Astrocyte (in vitro differentiated cells and primary cell): ENCODE measurements at regions not wholly inside any gene's neighbourhood (a gene's known extent, or its start where the extent isn't known, plus 50 kb on each side); places are given as distances from the start of the nearest gene placed in this dataset.

Source experiments
- CTCF ChIP-seq: IDR thresholded peaks from 2 replicates; pipeline ENCODE4 v1.5.1; 2011; ENCODE audit warnings: low read depth, mild to moderate bottlenecking, inconsistent platforms, low read length, moderate library complexity; ENCODE audit not compliant: insufficient read depth
- EZH2 ChIP-seq: IDR thresholded peaks from 2 replicates; pipeline ENCODE4 v1.6.1; 2012; ENCODE audit warnings: mild to moderate bottlenecking, low read length, inconsistent platforms; ENCODE audit not compliant: insufficient read depth

GRCh38 chr6:91088976-91089375 lies 502.1 kb upstream of the MAP3K7 start:
- TF ChIP-seq CTCF (no peak), EZH2 (no peak)
